ENCODE measurements at regions not wholly inside any gene's neighbourhood (a gene's known extent, or its start where the extent isn't known, plus 50 kb on each side); places are given as distances from the start of the nearest gene placed in this dataset.
A peak's percentile ranks its signal among the peaks of the same experiment; 100 is the strongest.

- in situ Hi-C loops (cut with MboI): no loop called here
- H3K27me3 ChIP-seq (replicated peaks; ENCODE audit: insufficient read depth): no peaks in the 10 kb centered on the region
- H3K4me3 ChIP-seq: no peak overlapping the region
- no peaks in the 10 kb centered on the region for H3K9me3 ChIP-seq (ENCODE audit: low read depth)
- no peak overlapping the region for H3K27ac ChIP-seq
- no peaks in the 10 kb centered on the region for H3K4me1 ChIP-seq (ENCODE audit: insufficient read depth)
- H4K20me1 ChIP-seq (ENCODE audit: insufficient read depth): no peaks in the 10 kb centered on the region
- no peak overlapping the region for H2AFZ ChIP-seq
- H3K79me2 ChIP-seq (ENCODE audit: insufficient read depth): no peaks in the 10 kb centered on the region
- H3K9me2 ChIP-seq (ENCODE audit: insufficient read depth): no peaks in the 10 kb centered on the region
- no peak for DNase-seq
- no peaks in the 10 kb centered on the region for H3F3A ChIP-seq (ENCODE audit: insufficient read depth)
- no peaks in the 10 kb centered on the region for H3K36me3 ChIP-seq (ENCODE audit: low read depth)
- WGBS, 2 experiments (ENCODE audit: low coverage in 1 of 2, low lambda C conversion rate in 2 of 2, missing lambda C conversion rate in 2 of 2): 0 to 10% methylated on average over 1 of the region's 1 CpG
- H3K4me2 ChIP-seq (ENCODE audit: unreplicated experiment): no peak overlapping the region
- TF ChIP-seq EZH2phosphoT487 (IDR thresholded peaks at IDR 0.05; ENCODE audit: insufficient read depth, low read depth) (no peak), EZH2 (IDR thresholded peaks at IDR 0.05; ENCODE audit: insufficient read depth, poor library complexity, severe bottlenecking) (no peak)
- H3K9ac ChIP-seq: no peak overlapping the region
Measured at GRCh38 chr3:80227216-80227615, 459.4 kb upstream of the ROBO1 start.

DNA sequence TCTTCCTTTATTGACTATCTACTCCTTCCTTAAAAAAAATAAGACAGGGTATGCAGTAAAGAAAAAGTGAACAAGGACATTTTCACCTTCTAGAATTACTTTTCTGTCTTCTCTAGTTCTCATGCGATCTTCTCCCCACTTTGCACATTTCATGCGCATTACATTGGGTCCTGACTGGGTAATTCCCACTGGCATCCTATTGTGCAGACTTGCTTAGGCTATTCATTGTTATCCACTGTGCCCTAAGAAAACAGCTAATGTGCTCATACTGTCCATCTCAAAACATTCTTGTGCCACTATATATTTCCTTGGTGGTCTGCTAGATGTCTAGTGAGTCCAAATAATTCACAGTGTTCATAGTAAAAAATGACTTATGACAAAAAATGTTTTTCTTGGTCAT, 447.4 kb upstream of the ROBO1 start:
- in situ Hi-C loops (cut with MboI): no loop called here
- H3K9ac ChIP-seq: no peak overlapping the region
- TF ChIP-seq EZH2phosphoT487 (IDR thresholded peaks at IDR 0.05; ENCODE audit: insufficient read depth, low read depth): no peak
- TF ChIP-seq EZH2 (IDR thresholded peaks at IDR 0.05; ENCODE audit: insufficient read depth, poor library complexity, severe bottlenecking): no peak
- H3K79me2 ChIP-seq (ENCODE audit: insufficient read depth): no peaks in the 10 kb centered on the region
- DNase-seq: no peak
- no peaks in the 10 kb centered on the region for H3K9me3 ChIP-seq (ENCODE audit: low read depth)
- H3K36me3 ChIP-seq (ENCODE audit: low read depth): no peaks in the 10 kb centered on the region
- WGBS, 2 experiments (ENCODE audit: low coverage in 1 of 2, low lambda C conversion rate in 2 of 2, missing lambda C conversion rate in 2 of 2): 41 to 55% methylated on average over 2 of the region's 2 CpGs
- no peaks in the 10 kb centered on the region for H4K20me1 ChIP-seq (ENCODE audit: insufficient read depth)
- H3K4me3 ChIP-seq: no peak overlapping the region
- no peaks in the 10 kb centered on the region for H3K27me3 ChIP-seq (replicated peaks; ENCODE audit: insufficient read depth)
- no peak overlapping the region for H2AFZ ChIP-seq
- H3F3A ChIP-seq (ENCODE audit: insufficient read depth): no peaks in the 10 kb centered on the region
- H3K9me2 ChIP-seq (ENCODE audit: insufficient read depth): no peaks in the 10 kb centered on the region
- no peak overlapping the region for H3K27ac ChIP-seq
- H3K4me2 ChIP-seq (ENCODE audit: unreplicated experiment): no peak overlapping the region
- H3K4me1 ChIP-seq (ENCODE audit: insufficient read depth): no peaks in the 10 kb centered on the region

GRCh38 chr3:80213086-80213485, 445.3 kb upstream of the ROBO1 start:
- H3K36me3 ChIP-seq (ENCODE audit: low read depth): no peaks in the 10 kb centered on the region
- no peak overlapping the region for H3K4me3 ChIP-seq
- H3K4me2 ChIP-seq (ENCODE audit: unreplicated experiment): no peak overlapping the region
- no peak for DNase-seq
- no peaks in the 10 kb centered on the region for H3K9me2 ChIP-seq (ENCODE audit: insufficient read depth)
- H4K20me1 ChIP-seq (ENCODE audit: insufficient read depth): no peaks in the 10 kb centered on the region
- no peak overlapping the region for H3K9ac ChIP-seq
- no peaks in the 10 kb centered on the region for H3K27me3 ChIP-seq (replicated peaks; ENCODE audit: insufficient read depth)
- H3K79me2 ChIP-seq (ENCODE audit: insufficient read depth): no peaks in the 10 kb centered on the region
- in situ Hi-C loops (cut with MboI): no loop called here
- no peak overlapping the region for H2AFZ ChIP-seq
- no peak overlapping the region for H3K27ac ChIP-seq
- no peaks in the 10 kb centered on the region for H3K4me1 ChIP-seq (ENCODE audit: insufficient read depth)
- no peaks in the 10 kb centered on the region for H3K9me3 ChIP-seq (ENCODE audit: low read depth)
- WGBS, 2 experiments (ENCODE audit: low coverage in 1 of 2, low lambda C conversion rate in 2 of 2, missing lambda C conversion rate in 2 of 2): 20 to 25% methylated on average over 4 of the region's 4 CpGs
- no peaks in the 10 kb centered on the region for H3F3A ChIP-seq (ENCODE audit: insufficient read depth)
- TF ChIP-seq EZH2phosphoT487 (IDR thresholded peaks at IDR 0.05; ENCODE audit: insufficient read depth, low read depth) (no peak), EZH2 (IDR thresholded peaks at IDR 0.05; ENCODE audit: insufficient read depth, poor library complexity, severe bottlenecking) (no peak)

GRCh38 chr3:80192936-80193335, 425.1 kb upstream of the ROBO1 start:
- no peaks in the 10 kb centered on the region for H4K20me1 ChIP-seq (ENCODE audit: insufficient read depth)
- no peak overlapping the region for H3K9ac ChIP-seq
- in situ Hi-C loops (cut with MboI): no loop called here
- TF ChIP-seq EZH2 (IDR thresholded peaks at IDR 0.05; ENCODE audit: insufficient read depth, poor library complexity, severe bottlenecking) (no peak), EZH2phosphoT487 (IDR thresholded peaks at IDR 0.05; ENCODE audit: insufficient read depth, low read depth) (no peak)
- no peaks in the 10 kb centered on the region for H3K9me2 ChIP-seq (ENCODE audit: insufficient read depth)
- no peak for DNase-seq
- H3K27ac ChIP-seq: no peak overlapping the region
- no peak overlapping the region for H3K4me2 ChIP-seq (ENCODE audit: unreplicated experiment)
- H3K79me2 ChIP-seq (ENCODE audit: insufficient read depth): no peaks in the 10 kb centered on the region
- H3K9me3 ChIP-seq (ENCODE audit: low read depth): no peaks in the 10 kb centered on the region
- no peaks in the 10 kb centered on the region for H3K36me3 ChIP-seq (ENCODE audit: low read depth)
- no peaks in the 10 kb centered on the region for H3F3A ChIP-seq (ENCODE audit: insufficient read depth)
- 23 to 29% methylated on average over 3 of the region's 3 CpGs for WGBS, 2 experiments (ENCODE audit: low coverage in 1 of 2, low lambda C conversion rate in 2 of 2, missing lambda C conversion rate in 2 of 2)
- H3K27me3 ChIP-seq (replicated peaks; ENCODE audit: insufficient read depth): no peaks in the 10 kb centered on the region
- no peaks in the 10 kb centered on the region for H3K4me1 ChIP-seq (ENCODE audit: insufficient read depth)
- H3K4me3 ChIP-seq: no peak overlapping the region
- H2AFZ ChIP-seq: no peak overlapping the region

GRCh38 chr3:80190051-80190450, 422.3 kb upstream of the ROBO1 start:
- TF ChIP-seq EZH2 (IDR thresholded peaks at IDR 0.05; ENCODE audit: insufficient read depth, poor library complexity, severe bottlenecking): no peak
- no peak for TF ChIP-seq EZH2phosphoT487 (IDR thresholded peaks at IDR 0.05; ENCODE audit: insufficient read depth, low read depth)
- Histone ChIP-seq H3K4me2 (ENCODE audit: unreplicated experiment) (no peak overlapping the region), H3K36me3 (ENCODE audit: low read depth) (no peaks in the 10 kb centered on the region), H3K9me2 (ENCODE audit: insufficient read depth) (no peaks in the 10 kb centered on the region), H4K20me1 (ENCODE audit: insufficient read depth) (no peaks in the 10 kb centered on the region), H3K9me3 (ENCODE audit: low read depth) (no peaks in the 10 kb centered on the region), H3K4me3 (no peak overlapping the region), H3K4me1 (ENCODE audit: insufficient read depth) (no peaks in the 10 kb centered on the region), H3K9ac (no peak overlapping the region), H2AFZ (no peak overlapping the region), H3K27me3 (replicated peaks; ENCODE audit: insufficient read depth) (no peaks in the 10 kb centered on the region), H3K79me2 (ENCODE audit: insufficient read depth) (no peaks in the 10 kb centered on the region), H3K27ac (no peak overlapping the region), H3F3A (ENCODE audit: insufficient read depth) (no peaks in the 10 kb centered on the region)
- 0 to 2% methylated on average over 3 of the region's 3 CpGs for WGBS, 2 experiments (ENCODE audit: low coverage in 1 of 2, low lambda C conversion rate in 2 of 2, missing lambda C conversion rate in 2 of 2)
- in situ Hi-C loops (cut with MboI): no loop called here
- DNase-seq: peak; percentile 29
